ENCODE measurements at regions not wholly inside any gene's neighbourhood (a gene's known extent, or its start where the extent isn't known, plus 50 kb on each side); places are given as distances from the start of the nearest gene placed in this dataset.

DNA sequence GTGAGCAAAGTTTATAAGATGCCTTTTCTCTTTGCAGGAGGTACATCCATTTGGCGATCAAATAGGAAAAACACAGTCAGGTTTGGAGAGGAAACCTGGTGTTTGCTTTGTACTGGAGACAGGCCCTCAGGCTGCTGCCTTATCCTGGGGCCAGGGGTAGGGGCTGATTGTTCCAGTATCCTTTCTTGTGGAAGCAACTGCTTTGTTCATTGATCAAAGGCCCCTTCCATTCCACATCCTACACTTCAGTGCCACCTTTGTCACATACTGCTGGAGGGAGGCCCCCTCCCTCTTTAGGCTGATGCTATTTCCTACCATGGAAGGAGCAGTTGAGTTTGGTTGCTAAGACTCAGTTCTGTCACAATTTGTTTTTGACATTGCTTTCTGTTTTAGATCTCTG lies 778.1 kb downstream of the TLR4 start:
- POLR2A ChIA-PET (ENCODE audit: partially characterized antibody) = no interaction called here
- intact Hi-C loops (cut with micrococcal nuclease) = no loop called here
- no peaks in the 10 kb centered on the region for H3K36me3 Mint-ChIP-seq

DNA sequence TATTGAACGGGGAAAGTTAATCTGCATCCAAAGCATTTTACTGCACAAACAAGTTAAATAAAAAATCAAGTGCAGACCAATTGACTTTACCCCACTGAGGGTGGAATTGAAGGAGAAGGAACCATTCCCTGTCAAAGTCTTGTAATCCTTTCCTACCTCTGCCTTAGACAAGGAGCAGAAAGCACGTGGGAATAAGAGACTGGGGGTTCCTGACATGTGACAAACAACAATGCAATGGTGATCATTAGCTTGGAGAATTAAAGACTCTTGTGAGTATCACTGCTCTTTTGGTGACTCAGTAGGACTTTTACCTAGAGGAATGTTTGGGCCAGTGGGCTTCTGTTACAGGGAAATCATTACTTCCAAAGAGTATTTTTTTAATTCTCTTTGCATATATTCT lies 779.5 kb downstream of the TLR4 start:
- POLR2A ChIA-PET (ENCODE audit: partially characterized antibody) = no interaction called here
- Histone ChIP-seq H3K27ac (ENCODE audit: low read depth, low read length) (no peak overlapping the region), H3K4me3 (ENCODE audit: low read length in 2 of 2) (no peak overlapping the region), H3K36me3 (ENCODE audit: insufficient read depth, low read length) (no peaks in the 10 kb centered on the region), H3K9me3 (ENCODE audit: control insufficient read depth in 1 of 2, low read length in 2 of 2) (no peaks in the 10 kb centered on the region), H3K4me1 (ENCODE audit: insufficient read depth, low read length) (no peaks in the 10 kb centered on the region), H3K27me3 (ENCODE audit: insufficient read depth, low read length) (no peaks in the 10 kb centered on the region)
- Mint-ChIP-seq H3K9me3 (peaks cover 0 to 18% (median 8%) of the 10 kb centered on the region in 8 donors), H3K36me3 (no peaks in the 10 kb centered on the region), H3K27ac (no peak overlapping the region), H3K4me1 (no peaks in the 10 kb centered on the region), H3K4me3 (no peak overlapping the region), H3K27me3 (no peaks in the 10 kb centered on the region)
- no peak for DNase-seq
- intact Hi-C loops (cut with micrococcal nuclease) = no loop called here
- CTCF ChIA-PET (ENCODE audit: partially characterized antibody) = no interaction called here

More for the DNA sequence above, 778.1 kb downstream of the TLR4 start:
- no peak overlapping the region for H3K27ac ChIP-seq (ENCODE audit: low read depth, low read length)
- no peaks in the 10 kb centered on the region for H3K36me3 ChIP-seq (ENCODE audit: insufficient read depth, low read length)
- DNase-seq = no peak
- no peaks in the 10 kb centered on the region for H3K4me1 ChIP-seq (ENCODE audit: insufficient read depth, low read length)
- Mint-ChIP-seq H3K4me1 (no peaks in the 10 kb centered on the region), H3K27ac (no peak overlapping the region), H3K9me3 (peaks cover 0 to 16% (median 7%) of the 10 kb centered on the region in 8 donors), H3K4me3 (no peak overlapping the region), H3K27me3 (no peaks in the 10 kb centered on the region)
- CTCF ChIA-PET (ENCODE audit: partially characterized antibody) = no interaction called here
- H3K4me3 ChIP-seq (ENCODE audit: low read length in 2 of 2) = no peak overlapping the region
- no peaks in the 10 kb centered on the region for H3K9me3 ChIP-seq (ENCODE audit: control insufficient read depth in 1 of 2, low read length in 2 of 2)
- no peaks in the 10 kb centered on the region for H3K27me3 ChIP-seq (ENCODE audit: insufficient read depth, low read length)

DNA sequence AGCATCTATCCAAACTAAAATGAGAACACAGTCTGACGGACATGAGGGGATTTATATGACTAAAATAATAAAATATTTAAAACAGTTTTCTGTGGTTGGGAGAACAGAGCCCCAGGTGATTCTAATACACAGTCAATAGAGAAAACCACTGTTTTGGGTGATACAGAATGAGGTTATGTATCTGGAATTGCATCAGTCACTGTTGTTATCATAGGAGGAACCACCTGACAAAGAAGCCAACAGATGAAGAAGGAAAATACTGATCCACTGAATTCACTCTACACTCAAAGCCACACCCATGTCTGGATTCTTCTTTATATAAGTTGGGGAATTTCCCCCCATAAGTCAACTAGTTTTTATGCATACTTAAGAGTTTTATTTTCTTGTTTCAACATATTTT lies 799.0 kb downstream of the TLR4 start:
- Histone ChIP-seq H3K36me3 (ENCODE audit: insufficient read depth, low read length) (no peaks in the 10 kb centered on the region), H3K4me1 (ENCODE audit: insufficient read depth, low read length) (no peaks in the 10 kb centered on the region), H3K27me3 (ENCODE audit: insufficient read depth, low read length) (no peaks in the 10 kb centered on the region), H3K4me3 (ENCODE audit: low read length in 2 of 2) (no peak overlapping the region), H3K9me3 (ENCODE audit: control insufficient read depth in 1 of 2, low read length in 2 of 2) (no peaks in the 10 kb centered on the region), H3K27ac (ENCODE audit: low read depth, low read length) (no peak overlapping the region)
- intact Hi-C loops (cut with micrococcal nuclease) = no loop called here
- no peak overlapping the region for H3K4me3 Mint-ChIP-seq
- POLR2A ChIA-PET (ENCODE audit: partially characterized antibody) = no interaction called here
- CTCF ChIA-PET (ENCODE audit: partially characterized antibody) = no interaction called here
- peaks cover 0 to 27% (median 11%) of the 10 kb centered on the region in 8 donors for H3K9me3 Mint-ChIP-seq
- no peaks in the 10 kb centered on the region for H3K36me3 Mint-ChIP-seq
- H3K27ac Mint-ChIP-seq = no peak overlapping the region
- no peaks in the 10 kb centered on the region for H3K27me3 Mint-ChIP-seq
- DNase-seq = no peak
- H3K4me1 Mint-ChIP-seq = no peaks in the 10 kb centered on the region

DNA sequence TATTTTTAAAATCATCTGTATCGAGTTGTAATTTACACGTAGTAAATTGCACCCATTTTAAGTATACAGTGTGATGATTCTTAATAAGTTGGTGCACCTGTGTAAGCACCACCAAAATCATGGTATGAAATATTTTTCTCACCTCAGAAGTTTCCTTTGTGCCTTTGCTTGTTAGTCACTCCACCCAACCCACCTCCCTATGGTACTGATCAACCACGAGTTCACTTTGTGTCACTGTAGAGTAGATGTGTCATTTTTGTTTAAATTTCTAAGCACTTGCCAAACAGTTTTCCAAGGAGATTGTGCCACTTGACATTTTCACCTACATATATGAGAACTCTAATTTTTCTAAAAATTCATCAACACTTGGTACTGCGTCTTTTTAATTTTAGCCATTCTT lies 806.5 kb downstream of the TLR4 start:
- intact Hi-C loops (cut with micrococcal nuclease) = no loop called here
- no peak overlapping the region for H3K27ac Mint-ChIP-seq
- no peaks in the 10 kb centered on the region for H3K4me1 ChIP-seq (ENCODE audit: insufficient read depth, low read length)
- peaks cover 0 to 15% (median 6%) of the 10 kb centered on the region in 8 donors for H3K9me3 Mint-ChIP-seq
- no peak overlapping the region for H3K4me3 Mint-ChIP-seq
- H3K4me3 ChIP-seq (ENCODE audit: low read length in 2 of 2) = no peak overlapping the region
- no peak overlapping the region for H3K27ac ChIP-seq (ENCODE audit: low read depth, low read length)
- H3K27me3 Mint-ChIP-seq = no peaks in the 10 kb centered on the region
- no peaks in the 10 kb centered on the region for H3K9me3 ChIP-seq (ENCODE audit: control insufficient read depth in 1 of 2, low read length in 2 of 2)
- ChIA-PET CTCF (ENCODE audit: partially characterized antibody) (no interaction called here), POLR2A (ENCODE audit: partially characterized antibody) (no interaction called here)
- H3K27me3 ChIP-seq (ENCODE audit: insufficient read depth, low read length) = no peaks in the 10 kb centered on the region
- no peaks in the 10 kb centered on the region for H3K36me3 ChIP-seq (ENCODE audit: insufficient read depth, low read length)
- H3K36me3 Mint-ChIP-seq = no peaks in the 10 kb centered on the region
- no peak for DNase-seq
- H3K4me1 Mint-ChIP-seq = no peaks in the 10 kb centered on the region

DNA sequence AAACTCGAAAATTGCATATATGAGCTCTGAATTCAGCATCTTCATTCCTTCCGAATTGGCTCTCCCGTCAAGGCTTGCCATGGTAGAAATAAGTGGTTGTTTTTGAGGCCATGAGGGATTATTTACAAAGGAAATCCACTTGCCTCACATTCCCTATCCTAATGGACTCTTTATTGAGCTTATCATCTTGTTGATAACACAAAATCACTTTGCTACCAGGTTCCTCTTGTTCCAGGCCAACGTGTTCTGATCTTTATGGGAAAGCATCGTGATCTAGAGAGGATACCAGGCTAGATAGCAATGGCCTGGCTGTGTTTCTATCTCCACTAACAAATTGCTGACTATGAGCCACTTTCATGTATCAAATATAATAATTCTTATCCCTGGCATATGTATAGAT lies 811.7 kb downstream of the TLR4 start:
- intact Hi-C loops (cut with micrococcal nuclease) = no loop called here
- H3K27me3 Mint-ChIP-seq = no peaks in the 10 kb centered on the region
- no peak for DNase-seq
- Histone ChIP-seq H3K27ac (ENCODE audit: low read depth, low read length) (no peak overlapping the region), H3K27me3 (ENCODE audit: insufficient read depth, low read length) (no peaks in the 10 kb centered on the region), H3K4me1 (ENCODE audit: insufficient read depth, low read length) (no peaks in the 10 kb centered on the region), H3K4me3 (ENCODE audit: low read length in 2 of 2) (no peak overlapping the region), H3K9me3 (ENCODE audit: control insufficient read depth in 1 of 2, low read length in 2 of 2) (no peaks in the 10 kb centered on the region), H3K36me3 (ENCODE audit: insufficient read depth, low read length) (no peaks in the 10 kb centered on the region)
- no peaks in the 10 kb centered on the region for H3K4me1 Mint-ChIP-seq
- POLR2A ChIA-PET (ENCODE audit: partially characterized antibody) = no interaction called here
- H3K27ac Mint-ChIP-seq = no peak overlapping the region
- CTCF ChIA-PET (ENCODE audit: partially characterized antibody) = no interaction called here
- H3K4me3 Mint-ChIP-seq = no peak overlapping the region
- H3K9me3 Mint-ChIP-seq = peaks cover 0 to 14% (median 4%) of the 10 kb centered on the region in 8 donors
- no peaks in the 10 kb centered on the region for H3K36me3 Mint-ChIP-seq

DNA sequence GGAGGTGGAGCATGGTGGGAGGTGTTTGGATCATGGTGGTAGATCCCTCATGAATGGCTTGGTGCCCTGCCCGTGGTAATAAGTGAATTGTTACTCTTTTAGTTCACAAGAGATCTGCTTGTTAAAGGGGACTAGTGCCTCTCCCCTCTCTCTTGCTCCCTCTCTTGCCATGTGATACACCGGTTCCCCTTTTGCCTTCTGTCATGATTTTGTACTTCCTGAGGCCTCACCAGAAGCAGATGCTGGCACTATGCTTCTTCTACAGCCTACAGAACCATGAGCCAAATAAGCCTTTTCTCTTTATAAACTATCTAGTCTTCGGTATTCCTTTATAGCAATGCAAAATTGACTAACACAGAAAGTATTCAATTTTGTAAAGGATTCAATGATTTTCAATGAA lies 817.1 kb downstream of the TLR4 start:
- Histone ChIP-seq H3K27me3 (ENCODE audit: insufficient read depth, low read length) (no peaks in the 10 kb centered on the region), H3K27ac (ENCODE audit: low read depth, low read length) (no peak overlapping the region), H3K4me3 (ENCODE audit: low read length in 2 of 2) (no peak overlapping the region), H3K4me1 (ENCODE audit: insufficient read depth, low read length) (no peaks in the 10 kb centered on the region), H3K9me3 (ENCODE audit: control insufficient read depth in 1 of 2, low read length in 2 of 2) (no peaks in the 10 kb centered on the region), H3K36me3 (ENCODE audit: insufficient read depth, low read length) (no peaks in the 10 kb centered on the region)
- no peaks in the 10 kb centered on the region for H3K4me1 Mint-ChIP-seq
- ChIA-PET CTCF (ENCODE audit: partially characterized antibody) (no interaction called here), POLR2A (ENCODE audit: partially characterized antibody) (no interaction called here)
- no peak for DNase-seq
- no peak overlapping the region for H3K4me3 Mint-ChIP-seq
- no peaks in the 10 kb centered on the region for H3K27me3 Mint-ChIP-seq
- H3K9me3 Mint-ChIP-seq = peaks cover 0 to 14% (median 4%) of the 10 kb centered on the region in 8 donors
- H3K27ac Mint-ChIP-seq = no peak overlapping the region
- no peaks in the 10 kb centered on the region for H3K36me3 Mint-ChIP-seq
- intact Hi-C loops (cut with micrococcal nuclease) = no loop called here

DNA sequence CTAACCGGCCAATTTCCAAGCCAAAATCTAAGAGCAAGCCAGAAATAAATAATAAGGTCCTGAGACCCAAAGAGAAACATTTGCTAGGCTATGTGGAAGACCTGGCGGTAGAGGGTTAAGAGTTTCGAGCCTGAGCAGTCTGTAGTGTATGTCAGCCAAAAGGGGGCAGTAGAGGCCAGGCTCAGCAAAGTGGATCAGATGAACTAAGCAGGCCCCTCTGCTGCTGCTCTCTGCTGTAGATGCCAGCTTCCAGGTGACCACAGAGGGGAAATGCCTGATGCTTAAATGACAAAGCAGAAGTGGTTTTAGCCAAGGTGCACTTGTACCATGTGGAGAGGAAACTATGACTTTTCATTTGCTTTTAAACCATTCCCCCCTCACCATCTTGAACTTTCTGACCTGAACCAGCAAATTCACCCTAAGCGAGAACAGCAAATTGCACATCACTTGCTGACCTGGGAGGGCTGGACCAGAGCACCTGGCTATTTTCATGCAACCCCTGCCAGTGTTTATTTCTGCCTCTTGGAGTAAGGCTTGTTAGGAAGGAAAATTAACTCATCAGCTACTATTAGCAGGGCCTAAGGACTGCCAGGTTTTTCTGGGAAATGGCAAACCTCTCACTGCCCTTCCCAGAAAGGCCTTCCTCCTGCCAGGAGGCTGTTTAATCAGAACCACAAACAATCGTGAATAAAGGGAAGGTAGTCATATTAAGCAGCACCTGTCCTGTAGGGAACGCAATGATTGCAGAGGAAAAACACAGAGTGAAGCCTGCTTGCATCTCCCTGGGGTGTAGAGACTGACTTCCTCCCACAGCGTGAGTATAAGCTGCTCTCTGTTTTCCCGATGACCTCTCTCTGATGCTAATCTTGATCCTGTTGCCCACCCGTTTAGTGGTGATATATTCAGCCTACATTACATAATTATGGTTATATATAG lies 818.2 kb downstream of the TLR4 start:
- no peaks in the 10 kb centered on the region for H3K36me3 ChIP-seq (ENCODE audit: insufficient read depth, low read length)
- H3K4me3 ChIP-seq (ENCODE audit: low read length in 2 of 2) = no peak overlapping the region
- intact Hi-C loops (cut with micrococcal nuclease) = no loop called here
- ChIA-PET CTCF (ENCODE audit: partially characterized antibody) (no interaction called here), POLR2A (ENCODE audit: partially characterized antibody) (no interaction called here)
- Mint-ChIP-seq H3K4me1 (no peaks in the 10 kb centered on the region), H3K27me3 (no peaks in the 10 kb centered on the region), H3K27ac (no peak overlapping the region), H3K4me3 (no peak overlapping the region), H3K36me3 (no peaks in the 10 kb centered on the region), H3K9me3 (peaks cover 0 to 14% (median 3%) of the 10 kb centered on the region in 8 donors)
- DNase-seq = no peak
- H3K27me3 ChIP-seq (ENCODE audit: insufficient read depth, low read length) = no peaks in the 10 kb centered on the region
- H3K9me3 ChIP-seq (ENCODE audit: control insufficient read depth in 1 of 2, low read length in 2 of 2) = no peaks in the 10 kb centered on the region
- H3K27ac ChIP-seq (ENCODE audit: low read depth, low read length) = no peak overlapping the region
- H3K4me1 ChIP-seq (ENCODE audit: insufficient read depth, low read length) = no peaks in the 10 kb centered on the region

All from CD4-positive, alpha-beta memory T cell (primary cell).